Endodermal cell (in vitro differentiated cells): ENCODE measurements at regions not wholly inside any gene's neighbourhood (a gene's known extent, or its start where the extent isn't known, plus 50 kb on each side); places are given as distances from the start of the nearest gene placed in this dataset.

Source experiments
- DNase-seq: peaks from one replicate; pipeline ENCODE4 v3.0.0-alpha.2; 2017
- H3K27ac ChIP-seq: 2 replicates; pipeline ENCODE4 v1.5.1; 2013; ENCODE audit warnings: mild to moderate bottlenecking, low read depth, low read length, moderate library complexity
- H3K27me3 ChIP-seq: 2 replicates; pipeline ENCODE4 v1.6.1; 2013; ENCODE audit warnings: mild to moderate bottlenecking, low read length, moderate library complexity; ENCODE audit not compliant: insufficient read depth, control insufficient read depth, poor library complexity, severe bottlenecking
- H3K36me3 ChIP-seq: 2 replicates; pipeline ENCODE4 v1.7.0; 2013; ENCODE audit warnings: mild to moderate bottlenecking, low read length, moderate library complexity; ENCODE audit not compliant: control insufficient read depth, insufficient read depth
- H3K4me1 ChIP-seq: one replicate; pipeline ENCODE4 v1.7.0; 2013; ENCODE audit warnings: low read length; ENCODE audit not compliant: control insufficient read depth, insufficient read depth
- H3K4me3 ChIP-seq: 2 replicates; pipeline ENCODE4 v1.5.1; 2013; ENCODE audit warnings: mild to moderate bottlenecking, low read length, moderate library complexity
- H3K9ac ChIP-seq: 2 replicates; pipeline ENCODE4 v1.6.1; 2013; ENCODE audit warnings: mild to moderate bottlenecking, low read length, moderate library complexity; ENCODE audit not compliant: poor library complexity, severe bottlenecking; ENCODE audit errors: extremely low read depth
- H3K9me3 ChIP-seq: 2 replicates; pipeline ENCODE4 v1.6.1; 2013; ENCODE audit warnings: mild to moderate bottlenecking, low read length, moderate library complexity; ENCODE audit not compliant: control insufficient read depth
- H3K27ac Mint-ChIP-seq: 2 replicates; pipeline ENCODE4 v1.8.0; 2020; ENCODE audit warnings: mixed read lengths
- H3K27me3 Mint-ChIP-seq: 2 replicates; pipeline ENCODE4 v1.8.0; 2021; ENCODE audit warnings: mild to moderate bottlenecking, mixed read lengths; ENCODE audit not compliant: insufficient read depth
- H3K36me3 Mint-ChIP-seq: 2 replicates; pipeline ENCODE4 v1.8.0; 2020; ENCODE audit warnings: low read depth, mixed read lengths
- H3K4me1 Mint-ChIP-seq: 2 replicates; pipeline ENCODE4 v1.8.0; 2020; ENCODE audit warnings: mixed read lengths
- H3K4me3 Mint-ChIP-seq: 2 replicates; pipeline ENCODE4 v1.8.0; 2020; ENCODE audit warnings: mild to moderate bottlenecking, moderate library complexity, mixed read lengths
- H3K9me3 Mint-ChIP-seq: 2 replicates; pipeline ENCODE4 v1.8.0; 2020; ENCODE audit warnings: mild to moderate bottlenecking, mixed read lengths
- WGBS, 2 experiments: methylation state at CpG; one replicate each; pipeline versions ENCODE4 v1.1.5 to v1.1.7; 2013; ENCODE audit warnings: missing lambda C conversion rate in 2 of 2, mixed read lengths in 1 of 2; ENCODE audit not compliant: insufficient coverage in 1 of 2, insufficient read length in 1 of 2; 5-methylcytosine and 5-hydroxymethylcytosine counted together
- TF ChIP-seq, protein P1 (sequence below): fragments of 200-600 bp; sonication (generic); conservative IDR thresholded peaks from 2 replicates; pipeline ENCODE4 v1.5.0; 2021; ENCODE audit warnings: antibody characterized with exemption, mild to moderate bottlenecking

DNA sequence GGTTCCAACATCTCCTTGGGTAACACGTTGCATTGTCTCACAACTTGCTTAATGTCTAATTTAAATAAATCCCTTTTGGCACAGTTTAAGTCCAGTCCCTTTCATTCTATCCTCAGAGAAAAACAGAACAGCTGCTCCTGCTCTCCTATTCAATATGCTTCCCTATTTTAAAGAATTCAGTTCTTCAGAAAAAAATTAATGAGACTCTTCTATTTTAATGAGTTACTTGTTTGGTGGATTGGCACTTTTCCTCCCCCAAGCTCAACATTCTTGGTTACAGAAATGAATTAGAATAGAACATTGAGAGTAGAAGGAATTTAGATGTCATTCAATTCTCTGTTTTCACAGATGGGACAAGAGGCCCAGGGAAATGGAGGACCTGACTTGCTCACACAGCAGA lies 116.9 kb upstream of the ATP8B1 start:
- Histone ChIP-seq H3K27me3 (no peaks in the 10 kb centered on the region), H3K4me1 (no peaks in the 10 kb centered on the region), H3K4me3 (no peak overlapping the region), H3K36me3 (no peaks in the 10 kb centered on the region), H3K9ac (no peak overlapping the region), H3K9me3 (peaks cover 3% of the 10 kb centered on the region), H3K27ac (no peak overlapping the region)
- no peak for DNase-seq
- Mint-ChIP-seq H3K27ac (no peak overlapping the region), H3K4me1 (peaks cover 8% of the 10 kb centered on the region), H3K36me3 (no peaks in the 10 kb centered on the region), H3K4me3 (no peak overlapping the region), H3K27me3 (peaks cover 8% of the 10 kb centered on the region), H3K9me3 (no peaks in the 10 kb centered on the region)
- 85 to 86% methylated on average over 1 of the region's 1 CpG for WGBS, 2 experiments
- TF ChIP-seq, protein P1, sequence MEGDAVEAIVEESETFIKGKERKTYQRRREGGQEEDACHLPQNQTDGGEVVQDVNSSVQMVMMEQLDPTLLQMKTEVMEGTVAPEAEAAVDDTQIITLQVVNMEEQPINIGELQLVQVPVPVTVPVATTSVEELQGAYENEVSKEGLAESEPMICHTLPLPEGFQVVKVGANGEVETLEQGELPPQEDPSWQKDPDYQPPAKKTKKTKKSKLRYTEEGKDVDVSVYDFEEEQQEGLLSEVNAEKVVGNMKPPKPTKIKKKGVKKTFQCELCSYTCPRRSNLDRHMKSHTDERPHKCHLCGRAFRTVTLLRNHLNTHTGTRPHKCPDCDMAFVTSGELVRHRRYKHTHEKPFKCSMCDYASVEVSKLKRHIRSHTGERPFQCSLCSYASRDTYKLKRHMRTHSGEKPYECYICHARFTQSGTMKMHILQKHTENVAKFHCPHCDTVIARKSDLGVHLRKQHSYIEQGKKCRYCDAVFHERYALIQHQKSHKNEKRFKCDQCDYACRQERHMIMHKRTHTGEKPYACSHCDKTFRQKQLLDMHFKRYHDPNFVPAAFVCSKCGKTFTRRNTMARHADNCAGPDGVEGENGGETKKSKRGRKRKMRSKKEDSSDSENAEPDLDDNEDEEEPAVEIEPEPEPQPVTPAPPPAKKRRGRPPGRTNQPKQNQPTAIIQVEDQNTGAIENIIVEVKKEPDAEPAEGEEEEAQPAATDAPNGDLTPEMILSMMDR, result no peak

DNA sequence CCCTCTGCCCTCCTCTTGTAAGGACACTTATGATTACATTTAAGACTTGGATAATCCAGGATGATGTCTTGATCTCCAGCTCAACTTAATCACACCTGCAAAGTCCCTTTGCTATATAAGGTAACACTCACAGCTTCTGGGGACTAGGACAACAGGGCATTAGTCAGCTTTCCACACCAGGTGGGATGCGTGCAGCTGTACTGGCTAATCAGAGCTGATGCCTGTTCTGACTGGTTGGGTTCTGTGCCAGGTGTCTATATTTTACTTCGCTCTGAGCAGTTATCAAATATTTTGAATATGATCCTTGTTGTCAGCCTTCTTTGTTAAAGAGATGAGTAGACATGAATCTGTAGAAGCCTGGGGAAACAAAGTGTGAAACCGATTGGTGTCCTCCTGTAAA lies 115.5 kb upstream of the ATP8B1 start:
- no peaks in the 10 kb centered on the region for H3K36me3 ChIP-seq
- Mint-ChIP-seq H3K4me3 (no peak overlapping the region), H3K27ac (no peak overlapping the region), H3K4me1 (peaks cover 8% of the 10 kb centered on the region), H3K9me3 (no peaks in the 10 kb centered on the region), H3K27me3 (peaks cover 8% of the 10 kb centered on the region), H3K36me3 (no peaks in the 10 kb centered on the region)
- 90 to 100% methylated on average over 3 of the region's 3 CpGs for WGBS, 2 experiments
- TF ChIP-seq, protein P1, result no peak
- no peak for DNase-seq
- no peaks in the 10 kb centered on the region for H3K27me3 ChIP-seq
- no peak overlapping the region for H3K9ac ChIP-seq
- no peaks in the 10 kb centered on the region for H3K4me1 ChIP-seq
- no peak overlapping the region for H3K27ac ChIP-seq
- no peak overlapping the region for H3K4me3 ChIP-seq
- H3K9me3 ChIP-seq, result peaks cover 3% of the 10 kb centered on the region

DNA sequence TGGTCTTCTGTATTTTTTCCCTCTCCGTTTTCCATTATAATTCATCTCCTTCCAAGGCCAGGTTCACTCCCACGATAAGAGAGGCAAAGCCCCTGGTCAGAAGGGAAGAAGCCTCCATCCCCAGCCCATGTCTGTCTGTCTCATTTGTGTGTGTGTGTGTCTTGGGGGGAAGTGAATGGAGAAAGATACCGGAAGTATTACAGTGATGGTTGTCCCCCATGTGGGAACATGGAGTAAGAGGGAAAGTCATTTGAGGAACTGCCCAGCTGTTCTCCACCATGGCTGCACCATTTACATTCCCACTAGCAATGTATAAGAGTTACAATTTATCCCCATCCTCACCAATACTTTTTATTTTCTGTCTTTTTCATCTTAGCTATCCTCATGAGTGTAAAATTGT lies 113.6 kb upstream of the ATP8B1 start:
- DNase-seq, result no peak
- WGBS, 2 experiments, result 91% methylated on average over 3 of the region's 3 CpGs; no CpG with 5 or more reads in 1 of the 2 experiments

More for the DNA sequence above, 113.6 kb upstream of the ATP8B1 start:
- H3K36me3 Mint-ChIP-seq, result no peaks in the 10 kb centered on the region
- Histone ChIP-seq H3K27me3 (no peaks in the 10 kb centered on the region), H3K9me3 (peaks cover 3% of the 10 kb centered on the region), H3K4me1 (no peaks in the 10 kb centered on the region), H3K27ac (no peak overlapping the region), H3K4me3 (no peak overlapping the region), H3K36me3 (no peaks in the 10 kb centered on the region), H3K9ac (no peak overlapping the region)
- TF ChIP-seq, protein P1, result no peak
- peaks cover 8% of the 10 kb centered on the region for H3K4me1 Mint-ChIP-seq
- H3K27ac Mint-ChIP-seq, result no peak overlapping the region
- peaks cover 8% of the 10 kb centered on the region for H3K27me3 Mint-ChIP-seq
- H3K9me3 Mint-ChIP-seq, result no peaks in the 10 kb centered on the region
- H3K4me3 Mint-ChIP-seq, result no peak overlapping the region
